Common myeloid progenitor, CD34-positive (primary cell): ENCODE measurements at regions not wholly inside any gene's neighbourhood (a gene's known extent, or its start where the extent isn't known, plus 50 kb on each side); places are given as distances from the start of the nearest gene placed in this dataset.
"Not testable (repeated sequence)": the region's sequence is repeated elsewhere in the genome, so short reads cannot be mapped to it uniquely, and the experiment has no call there.

ENCODE experiments used
- CTCF ChIA-PET: fragments of 350-600 bp; sonication (Branson Sonifier 250); formaldehyde crosslinking; loops from one replicate; lab custom pipeline; 2021; ENCODE audit warnings: antibody characterized with exemption; lab: Charles Lee
- POLR2A ChIA-PET: fragments of 350-600 bp; sonication (Branson Sonifier 250); formaldehyde crosslinking; loops from one replicate; lab custom pipeline; 2021; ENCODE audit warnings: antibody characterized with exemption; lab: Charles Lee
- DNase-seq, 3 donors: peaks; one replicate each; pipeline versions ENCODE4 v3.0.0 to v3.0.0-alpha.2; 2013
- H3K27ac ChIP-seq, 2 experiments: 1 replicate in 1 of 2; 2 replicates in 1 of 2; pipeline ENCODE4 v1.7.0; 2013; ENCODE audit warnings: inconsistent platforms in 2 of 2, low read length in 2 of 2, mild to moderate bottlenecking in 2 of 2, low read depth in 1 of 2, moderate library complexity in 1 of 2; ENCODE audit not compliant: severe bottlenecking in 2 of 2, insufficient read depth in 1 of 2, poor library complexity in 1 of 2
- H3K27me3 ChIP-seq, 5 experiments: replicated peaks in 2 of 5; 1 replicate in 3 of 5; 2 replicates in 2 of 5; pipeline versions ENCODE4 v1.6.1 to v1.7.0; 2013; ENCODE audit warnings: low read length in 4 of 5, mild to moderate bottlenecking in 2 of 5, moderate library complexity in 2 of 5, inconsistent platforms in 1 of 5; ENCODE audit not compliant: insufficient read depth in 5 of 5, control insufficient read depth in 4 of 5
- H3K36me3 ChIP-seq, 4 experiments: 1 replicate in 2 of 4; 2 replicates in 2 of 4; pipeline versions ENCODE4 v1.6.1 to v1.7.0; 2013; ENCODE audit warnings: low read length in 3 of 4, control low read depth in 1 of 4, mild to moderate bottlenecking in 1 of 4; ENCODE audit not compliant: control insufficient read depth in 4 of 4, insufficient read depth in 4 of 4
- H3K4me1 ChIP-seq, 4 experiments: 1 replicate in 3 of 4; 2 replicates in 1 of 4; pipeline versions ENCODE4 v1.6.1 to v1.7.1; 2013; ENCODE audit warnings: low read length in 3 of 4, mild to moderate bottlenecking in 3 of 4, control low read depth in 1 of 4, inconsistent platforms in 1 of 4, moderate library complexity in 1 of 4; ENCODE audit not compliant: control insufficient read depth in 4 of 4, insufficient read depth in 4 of 4; ENCODE audit errors: control extremely low read depth in 1 of 4
- H3K4me3 ChIP-seq, 7 experiments: 1 replicate in 4 of 7; 2 replicates in 3 of 7; pipeline versions ENCODE4 v1.5.1 to v1.7.0; 2013; ENCODE audit warnings: mild to moderate bottlenecking in 7 of 7, low read length in 6 of 7, moderate library complexity in 6 of 7, inconsistent platforms in 2 of 7, low read depth in 2 of 7, control low read depth in 1 of 7; ENCODE audit not compliant: insufficient read depth in 4 of 7, control insufficient read depth in 1 of 7; ENCODE audit errors: extremely low read depth in 1 of 7
- H3K9me3 ChIP-seq, 5 experiments: 1 replicate in 4 of 5; 2 replicates in 1 of 5; pipeline versions ENCODE4 v1.6.1 to v1.7.1; 2013; ENCODE audit warnings: low read length in 4 of 5, mild to moderate bottlenecking in 2 of 5, inconsistent platforms in 1 of 5, low read depth in 1 of 5, moderate library complexity in 1 of 5; ENCODE audit not compliant: control insufficient read depth in 4 of 5, insufficient read depth in 2 of 5; ENCODE audit errors: control extremely low read depth in 1 of 5
- WGBS: methylation state at CpG from one replicate; pipeline ENCODE4 v1.1.5; 2013; ENCODE audit not compliant: insufficient coverage; 5-methylcytosine and 5-hydroxymethylcytosine counted together

DNA sequence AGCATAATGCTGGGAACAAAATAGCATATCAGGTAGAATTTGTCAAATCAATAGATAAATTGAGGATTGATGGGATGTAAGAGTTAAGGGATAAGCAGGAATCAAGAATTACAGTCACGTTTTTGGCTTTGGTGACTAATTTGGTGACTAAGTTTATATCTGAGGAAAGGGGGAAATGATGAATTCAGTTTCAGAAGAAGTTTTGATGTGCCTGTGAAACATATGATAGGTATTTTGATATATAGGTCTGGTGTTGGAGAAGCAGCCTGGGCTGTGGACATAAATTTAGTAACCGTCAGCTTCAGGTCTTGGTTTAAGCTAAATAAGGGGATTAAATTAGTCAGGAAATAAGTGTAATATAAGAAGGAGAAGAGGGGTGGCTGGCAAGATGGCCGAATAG is 79.0 kb upstream of the EDA2R start:
- no peaks in the 10 kb centered on the region for H3K27me3 ChIP-seq
- no peaks in the 10 kb centered on the region for H3K4me1 ChIP-seq
- H3K4me3 ChIP-seq: no peak overlapping the region
- DNase-seq: no peak
- WGBS: 59% methylated on average over 3 of the region's 3 CpGs
- POLR2A ChIA-PET: no interaction called here
- H3K27ac ChIP-seq: no peak overlapping the region
- CTCF ChIA-PET: interaction anchor here (1.3 kb wide), 1 partner anchor 11 kb away, joined by 5 read pairs; no protein-coding TSS in a partner anchor
- H3K9me3 ChIP-seq: peaks cover 0 to 2% (median 0%) of the 10 kb centered on the region in 5 experiments
- no peaks in the 10 kb centered on the region for H3K36me3 ChIP-seq

DNA sequence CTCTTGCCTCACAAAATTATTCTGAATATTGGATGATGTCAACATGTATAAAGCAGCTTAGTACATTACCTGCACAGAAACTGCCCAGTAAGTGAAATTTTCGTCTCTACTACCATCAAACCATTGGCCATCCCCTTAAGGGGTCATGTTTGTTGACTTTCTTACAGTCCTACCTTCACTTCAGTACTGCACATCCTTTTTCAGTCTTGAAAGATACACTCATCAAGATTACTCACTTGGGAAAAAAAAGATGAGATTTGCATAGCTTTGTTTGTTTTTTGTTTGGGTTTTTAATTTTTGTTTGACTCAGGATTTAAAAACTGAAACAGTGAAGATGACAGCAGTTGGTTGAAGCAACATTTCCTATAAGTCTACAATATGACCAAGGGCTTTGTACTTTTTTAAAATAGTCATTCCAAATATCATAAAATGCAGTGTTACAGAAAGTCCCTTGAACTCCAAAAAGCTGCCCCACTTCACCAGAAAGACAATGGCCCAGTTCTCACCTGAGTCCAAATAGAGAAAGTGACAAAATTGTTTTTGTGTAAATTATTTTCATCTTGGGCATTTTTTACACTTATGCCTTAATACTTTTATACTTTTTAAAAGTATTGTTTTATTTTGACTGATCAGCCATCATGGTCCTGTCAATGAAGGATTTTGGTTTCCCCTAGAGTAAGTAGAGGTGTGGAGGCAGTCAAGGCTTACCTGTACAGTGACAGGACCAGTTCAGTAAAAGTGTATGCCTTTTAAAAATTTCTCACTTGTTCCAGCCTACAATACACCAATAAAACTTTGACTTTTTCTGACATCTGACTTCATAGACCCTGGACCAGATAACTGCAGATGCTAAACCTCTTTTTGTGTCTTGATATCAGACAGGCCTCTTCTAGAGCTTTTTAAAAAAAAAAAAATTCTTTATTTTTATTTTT is 59.7 kb upstream of the EDA2R start:
- POLR2A ChIA-PET: interaction anchor here (0.6 kb wide), 1 partner anchor 141 kb away, joined by 3 read pairs; no protein-coding TSS in a partner anchor
- Histone ChIP-seq H3K4me3 (no peak overlapping the region), H3K36me3 (no peaks in the 10 kb centered on the region), H3K9me3 (no peaks in the 10 kb centered on the region), H3K27me3 (no peaks in the 10 kb centered on the region), H3K4me1 (no peaks in the 10 kb centered on the region), H3K27ac (no peak overlapping the region)
- CTCF ChIA-PET: no interaction called here
- DNase-seq: no peak
- WGBS: no CpG with 5 or more reads among the region's 1 CpG

DNA sequence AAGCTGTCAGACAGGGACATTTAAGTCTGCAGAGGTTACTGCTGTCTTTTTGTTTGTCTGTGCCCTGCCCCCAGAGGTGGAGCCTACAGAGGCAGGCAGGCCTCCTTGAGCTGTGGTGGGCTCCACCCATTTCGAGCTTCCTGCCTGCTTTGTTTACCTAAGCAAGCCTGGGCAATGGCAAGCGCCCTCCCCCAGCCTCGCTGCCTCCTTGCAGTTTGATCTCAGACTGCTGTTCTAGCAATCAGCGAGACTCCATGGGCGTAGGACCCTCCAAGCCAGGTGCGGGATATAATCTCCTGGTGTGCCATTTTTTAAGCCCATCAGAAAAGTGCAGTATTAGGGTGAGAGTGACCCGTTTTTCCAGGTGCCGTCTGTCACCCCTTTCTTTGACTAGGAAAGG is 53.6 kb upstream of the EDA2R start:
- 95% methylated on average over 8 of the region's 8 CpGs for WGBS
- POLR2A ChIA-PET, DNase-seq, H3K9me3 ChIP-seq, CTCF ChIA-PET, H3K4me1 ChIP-seq, H3K27me3 ChIP-seq, H3K36me3 ChIP-seq, H3K27ac ChIP-seq, H3K4me3 ChIP-seq: not testable (repeated sequence)
